ENCODE measurements at regions not wholly inside any gene's neighbourhood (a gene's known extent, or its start where the extent isn't known, plus 50 kb on each side); places are given as distances from the start of the nearest gene placed in this dataset.

DNA sequence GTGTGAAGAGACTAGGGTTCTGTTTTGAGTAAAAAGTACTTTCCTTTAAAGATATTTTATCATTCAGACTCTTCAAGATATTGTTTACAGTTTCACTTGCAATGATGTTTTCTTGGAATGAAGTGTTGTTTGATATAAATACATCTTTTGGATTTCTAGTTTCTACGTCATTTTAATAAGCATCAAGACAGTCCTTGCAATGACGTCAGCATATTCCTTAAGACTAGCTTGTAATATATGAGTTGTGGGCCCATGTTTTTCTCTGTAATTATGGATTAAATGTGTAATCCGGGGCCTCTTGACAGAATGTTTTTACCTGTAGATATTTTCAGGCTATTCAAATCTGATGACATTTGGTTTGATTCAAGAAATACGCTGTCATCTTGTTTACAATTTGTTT is 66.1 kb downstream of the RBMX2 start:
- no peak for TF ChIP-seq EZH2phosphoT487 (IDR thresholded peaks at IDR 0.05; ENCODE audit: borderline replicate concordance)
- no peak for TF ChIP-seq CTCF (conservative IDR thresholded peaks at IDR 0.05; ENCODE audit: low read length)
- Histone ChIP-seq H3K9ac (ENCODE audit: low read depth, low read length, poor library complexity, severe bottlenecking) (no peak overlapping the region), H3K36me3 (ENCODE audit: insufficient read depth, low read length) (no peaks in the 10 kb centered on the region), H3K27me3 (ENCODE audit: insufficient read depth, low read length, poor library complexity, severe bottlenecking) (no peaks in the 10 kb centered on the region), H3K4me3 (ENCODE audit: low read length, poor library complexity, severe bottlenecking) (no peak overlapping the region), H3F3A (ENCODE audit: low read depth) (no peaks in the 10 kb centered on the region), H3K4me2 (ENCODE audit: low read depth, low read length, poor library complexity, severe bottlenecking) (no peak overlapping the region), H3K9me3 (ENCODE audit: insufficient read depth, low read depth, low read length) (no peaks in the 10 kb centered on the region), H4K20me1 (ENCODE audit: insufficient read depth, low read length, poor library complexity, severe bottlenecking) (no peaks in the 10 kb centered on the region), H3K79me2 (ENCODE audit: insufficient read depth, low read length) (no peaks in the 10 kb centered on the region), H3K4me1 (ENCODE audit: insufficient read depth, low read length, poor library complexity, severe bottlenecking) (no peaks in the 10 kb centered on the region), H3K9me2 (replicated peaks; ENCODE audit: low read depth, low read length) (no peaks in the 10 kb centered on the region), H2AFZ (ENCODE audit: low read length) (no peak overlapping the region)

DNA sequence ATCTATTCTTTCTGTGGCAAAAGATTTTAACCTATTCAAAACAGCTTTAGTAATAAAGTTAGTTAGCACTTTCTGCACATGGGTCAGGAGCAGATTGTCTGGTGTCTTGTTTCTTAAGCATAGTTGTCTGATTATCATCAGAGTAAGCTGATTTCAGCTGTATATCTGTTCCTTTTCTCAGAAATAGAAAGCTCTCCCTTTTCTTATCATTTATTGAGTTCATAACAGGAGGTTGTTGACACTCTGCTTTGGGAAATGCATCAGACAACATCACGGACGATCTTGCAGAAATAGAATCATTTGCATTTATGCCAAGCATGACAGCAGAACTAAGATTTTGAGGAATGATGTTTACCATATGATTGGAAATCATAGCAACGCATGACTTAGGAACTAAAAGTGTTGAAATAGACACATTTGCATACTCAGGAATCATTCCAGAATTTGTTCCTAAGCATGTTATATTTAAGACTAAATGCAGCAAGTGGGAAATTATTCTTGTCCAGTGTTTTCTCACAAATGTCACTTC is 66.7 kb downstream of the RBMX2 start:
- TF ChIP-seq CTCF (conservative IDR thresholded peaks at IDR 0.05; ENCODE audit: low read length) (no peak), EZH2phosphoT487 (IDR thresholded peaks at IDR 0.05; ENCODE audit: borderline replicate concordance) (no peak)
- Histone ChIP-seq H3K9ac (ENCODE audit: low read depth, low read length, poor library complexity, severe bottlenecking) (no peak overlapping the region), H3K79me2 (ENCODE audit: insufficient read depth, low read length) (no peaks in the 10 kb centered on the region), H4K20me1 (ENCODE audit: insufficient read depth, low read length, poor library complexity, severe bottlenecking) (no peaks in the 10 kb centered on the region), H2AFZ (ENCODE audit: low read length) (no peak overlapping the region), H3K9me2 (replicated peaks; ENCODE audit: low read depth, low read length) (no peaks in the 10 kb centered on the region), H3K36me3 (ENCODE audit: insufficient read depth, low read length) (no peaks in the 10 kb centered on the region), H3K4me2 (ENCODE audit: low read depth, low read length, poor library complexity, severe bottlenecking) (no peak overlapping the region), H3F3A (ENCODE audit: low read depth) (no peaks in the 10 kb centered on the region), H3K27me3 (ENCODE audit: insufficient read depth, low read length, poor library complexity, severe bottlenecking) (no peaks in the 10 kb centered on the region), H3K4me1 (ENCODE audit: insufficient read depth, low read length, poor library complexity, severe bottlenecking) (no peaks in the 10 kb centered on the region), H3K4me3 (ENCODE audit: low read length, poor library complexity, severe bottlenecking) (no peak overlapping the region), H3K9me3 (ENCODE audit: insufficient read depth, low read depth, low read length) (no peaks in the 10 kb centered on the region)

DNA sequence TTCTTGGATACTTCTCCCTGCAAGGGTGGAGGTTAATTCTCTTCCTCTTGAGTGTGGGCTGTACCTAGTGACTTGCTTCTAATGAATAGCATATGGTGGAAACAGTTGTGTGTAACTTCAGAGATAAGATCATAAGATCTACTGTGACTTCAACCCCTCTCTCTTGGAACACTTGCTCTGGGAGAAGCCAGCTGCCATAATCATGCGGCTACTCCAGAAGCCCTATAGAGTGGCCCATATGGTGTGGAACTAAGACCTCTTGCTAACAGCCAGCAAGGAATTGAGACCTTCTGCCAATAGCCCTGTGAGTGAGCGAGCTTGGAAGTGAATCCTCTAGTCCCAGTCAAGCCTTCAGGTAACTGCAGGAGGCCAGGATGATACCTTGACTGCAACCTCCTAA is 81.1 kb downstream of the RBMX2 start:
- Histone ChIP-seq H3K36me3 (ENCODE audit: insufficient read depth, low read length) (no peaks in the 10 kb centered on the region), H3K4me1 (ENCODE audit: insufficient read depth, low read length, poor library complexity, severe bottlenecking) (no peaks in the 10 kb centered on the region), H2AFZ (ENCODE audit: low read length) (no peak overlapping the region), H3K27me3 (ENCODE audit: insufficient read depth, low read length, poor library complexity, severe bottlenecking) (no peaks in the 10 kb centered on the region), H3K4me3 (ENCODE audit: low read length, poor library complexity, severe bottlenecking) (no peak overlapping the region), H3K4me2 (ENCODE audit: low read depth, low read length, poor library complexity, severe bottlenecking) (no peak overlapping the region), H3K9me3 (ENCODE audit: insufficient read depth, low read depth, low read length) (no peaks in the 10 kb centered on the region), H4K20me1 (ENCODE audit: insufficient read depth, low read length, poor library complexity, severe bottlenecking) (no peaks in the 10 kb centered on the region), H3K9me2 (replicated peaks; ENCODE audit: low read depth, low read length) (no peaks in the 10 kb centered on the region), H3F3A (ENCODE audit: low read depth) (no peaks in the 10 kb centered on the region), H3K9ac (ENCODE audit: low read depth, low read length, poor library complexity, severe bottlenecking) (no peak overlapping the region), H3K79me2 (ENCODE audit: insufficient read depth, low read length) (no peaks in the 10 kb centered on the region)
- no peak for TF ChIP-seq EZH2phosphoT487 (IDR thresholded peaks at IDR 0.05; ENCODE audit: borderline replicate concordance)
- TF ChIP-seq CTCF (conservative IDR thresholded peaks at IDR 0.05; ENCODE audit: low read length) = no peak
